WTC11 (cell line): ENCODE measurements at regions not wholly inside any gene's neighbourhood (a gene's known extent, or its start where the extent isn't known, plus 50 kb on each side); places are given as distances from the start of the nearest gene placed in this dataset.

Experiments used
- ATAC-seq: fragments of 200-7000 bp; cut with Tn5 transposase; 2 replicates; pipeline ENCODE4 v1.10.0; 2021; ENCODE audit warnings: mild to moderate bottlenecking, moderate library complexity
- CTCF ChIA-PET: fragments of 300-600 bp; sonication (Branson Sonifier 250); formaldehyde crosslinking; loops from one replicate; lab custom pipeline; 2021; ENCODE audit warnings: antibody characterized with exemption; lab: Charles Lee
- POLR2A ChIA-PET: fragments of 350-600 bp; sonication (Branson Sonifier 250); formaldehyde crosslinking; loops from one replicate; lab custom pipeline; 2021; ENCODE audit warnings: antibody characterized with exemption; lab: Charles Lee
- DNase-seq: peaks from one replicate; pipeline ENCODE4 v3.0.0; 2021; ENCODE audit warnings: low spot score
- H3K27ac Mint-ChIP-seq: 2 replicates; pipeline ENCODE4 v1.8.0; 2021; ENCODE audit warnings: mixed read lengths
- H3K27me3 Mint-ChIP-seq: 2 replicates; pipeline ENCODE4 v1.8.0; 2021; ENCODE audit warnings: low read depth, mild to moderate bottlenecking, moderate library complexity, mixed read lengths
- H3K36me3 Mint-ChIP-seq: 2 replicates; pipeline ENCODE4 v1.8.0; 2021; ENCODE audit warnings: mixed read lengths
- H3K4me1 Mint-ChIP-seq: 2 replicates; pipeline ENCODE4 v1.8.0; 2022; ENCODE audit warnings: mixed read lengths
- H3K4me3 Mint-ChIP-seq: 2 replicates; pipeline ENCODE4 v1.8.0; 2021; ENCODE audit warnings: mild to moderate bottlenecking, moderate library complexity, mixed read lengths
- H3K9me3 Mint-ChIP-seq: 2 replicates; pipeline ENCODE4 v1.8.0; 2021; ENCODE audit warnings: mixed read lengths
- AR ChIP-seq: fragments of 250-450 bp; sonication (Bioruptor Pico); IDR thresholded peaks from 2 replicates; pipeline ENCODE4 v1.9.0; 2021; ENCODE audit warnings: mild to moderate bottlenecking
- ATF3 ChIP-seq: sonication (generic); formaldehyde crosslinking; conservative IDR thresholded peaks from 2 replicates; pipeline ENCODE4 v1.8.1; 2022; ENCODE audit warnings: mild to moderate bottlenecking, missing genetic modification reagents
- CTCF ChIP-seq: fragments of 200-600 bp; IDR thresholded peaks from 2 replicates; pipeline ENCODE4 v1.8.0; 2022; ENCODE audit warnings: antibody characterized with exemption
- EMX1 ChIP-seq: fragments of 250-450 bp; sonication (Bioruptor Pico); IDR thresholded peaks from 2 replicates; pipeline ENCODE4 v1.8.0; 2021; ENCODE audit warnings: mild to moderate bottlenecking
- GRHL2 ChIP-seq: fragments of 250-450 bp; sonication (Bioruptor Pico); IDR thresholded peaks from 2 replicates; pipeline ENCODE4 v1.8.0; 2022; ENCODE audit warnings: mild to moderate bottlenecking, moderate library complexity; ENCODE audit not compliant: insufficient replicate concordance, severe bottlenecking
- JAZF1 ChIP-seq: fragments of 250-450 bp; sonication (Bioruptor Pico); IDR thresholded peaks from 2 replicates; pipeline ENCODE4 v1.9.0; 2021; ENCODE audit warnings: moderate library complexity, mild to moderate bottlenecking, inconsistent platforms
- MXD4 ChIP-seq: fragments of 250-450 bp; sonication (Bioruptor Pico); IDR thresholded peaks from 2 replicates; pipeline ENCODE4 v1.8.0; 2021; ENCODE audit warnings: mild to moderate bottlenecking, moderate library complexity, borderline replicate concordance
- NFATC4 ChIP-seq: fragments of 250-450 bp; sonication (Bioruptor Pico); IDR thresholded peaks from 2 replicates; pipeline ENCODE4 v1.9.0; 2021; ENCODE audit warnings: mild to moderate bottlenecking
- NFYB ChIP-seq: sonication (generic); formaldehyde crosslinking; conservative IDR thresholded peaks from 2 replicates; pipeline ENCODE4 v1.8.0; 2022; ENCODE audit warnings: low read depth, missing genetic modification reagents
- NR3C1 ChIP-seq: sonication (generic); formaldehyde crosslinking; conservative IDR thresholded peaks from 2 replicates; pipeline ENCODE4 v1.8.1; 2023; ENCODE audit warnings: low read depth, mild to moderate bottlenecking, missing genetic modification reagents
- SOX15 ChIP-seq: fragments of 250-450 bp; sonication (Bioruptor Pico); IDR thresholded peaks from 2 replicates; pipeline ENCODE4 v1.9.0; 2021; ENCODE audit warnings: mild to moderate bottlenecking
- STAT6 ChIP-seq: sonication (generic); formaldehyde crosslinking; conservative IDR thresholded peaks from 2 replicates; pipeline ENCODE4 v1.8.1; 2023; ENCODE audit warnings: mild to moderate bottlenecking, low read depth, missing genetic modification reagents, moderate library complexity
- TCF7 ChIP-seq: sonication (generic); formaldehyde crosslinking; IDR thresholded peaks from 2 replicates; pipeline ENCODE4 v1.8.0; 2022; ENCODE audit warnings: mild to moderate bottlenecking, low read depth, missing genetic modification reagents, moderate library complexity
- TEAD1 ChIP-seq: sonication (generic); formaldehyde crosslinking; IDR thresholded peaks from 2 replicates; pipeline ENCODE4 v1.8.0; 2022; ENCODE audit warnings: mild to moderate bottlenecking, missing genetic modification reagents
- ZMAT4 ChIP-seq: fragments of 250-450 bp; sonication (Bioruptor Pico); IDR thresholded peaks from 2 replicates; pipeline ENCODE4 v1.9.0; 2021; ENCODE audit warnings: mild to moderate bottlenecking
- ZNF219 ChIP-seq: sonication (generic); formaldehyde crosslinking; IDR thresholded peaks from 2 replicates; pipeline ENCODE4 v1.8.0; 2023; ENCODE audit warnings: missing genetic modification reagents, mild to moderate bottlenecking, borderline replicate concordance
- ZNF317 ChIP-seq: sonication (generic); formaldehyde crosslinking; IDR thresholded peaks from 2 replicates; pipeline ENCODE4 v1.8.1; 2023; ENCODE audit warnings: low read depth, mild to moderate bottlenecking, moderate library complexity, missing genetic modification reagents, borderline replicate concordance
- ZNF416 ChIP-seq: fragments of 250-450 bp; sonication (Bioruptor Pico); IDR thresholded peaks from 2 replicates; pipeline ENCODE4 v1.9.0; 2021; ENCODE audit warnings: mild to moderate bottlenecking, inconsistent platforms
- ZNF512 ChIP-seq: sonication (generic); formaldehyde crosslinking; IDR thresholded peaks from 2 replicates; pipeline ENCODE4 v1.8.1; 2022; ENCODE audit warnings: missing genetic modification reagents, borderline replicate concordance
- ZNF532 ChIP-seq: fragments of 250-450 bp; sonication (Bioruptor Pico); IDR thresholded peaks from 2 replicates; pipeline ENCODE4 v1.9.0; 2021; ENCODE audit warnings: mild to moderate bottlenecking, borderline replicate concordance
- ZSCAN18 ChIP-seq: fragments of 250-450 bp; sonication (Bioruptor Pico); IDR thresholded peaks from 2 replicates; pipeline ENCODE4 v2.1.2; 2022; ENCODE audit warnings: mild to moderate bottlenecking, moderate library complexity

- TF ChIP-seq SOX15 (CRISPR knock-in tag): no peak
- no peak for TF ChIP-seq ZNF317 (CRISPR knock-in tag)
- TF ChIP-seq AR (CRISPR knock-in tag): no peak
- no peak for TF ChIP-seq TEAD1 (CRISPR knock-in tag)
- TF ChIP-seq MXD4 (CRISPR knock-in tag): no peak
- TF ChIP-seq NR3C1 (CRISPR knock-in tag): no peak
- TF ChIP-seq ZMAT4: no peak
Measured at GRCh38 chr10:20981419-20981953, 84.4 kb upstream of the NEBL start (continued).

- H3K4me3 Mint-ChIP-seq: no peak overlapping the region
- CTCF ChIA-PET: no interaction called here
- no peak for ATAC-seq
- TF ChIP-seq ATF3 (CRISPR knock-in tag) (no peak), NFATC4 (CRISPR knock-in tag) (no peak), EMX1 (CRISPR knock-in tag) (no peak), GRHL2 (CRISPR knock-in tag) (no peak), JAZF1 (CRISPR knock-in tag) (no peak), CTCF (no peak), ZNF532 (no peak), ZNF512 (CRISPR knock-in tag) (no peak), ZSCAN18 (CRISPR knock-in tag) (no peak), STAT6 (CRISPR knock-in tag) (no peak), ZNF219 (CRISPR knock-in tag) (no peak), NFYB (CRISPR knock-in tag) (no peak), ZNF416 (CRISPR knock-in tag) (no peak), TCF7 (no peak)
Measured at GRCh38 chr10:20978617-20979016, 81.5 kb upstream of the NEBL start.

More at GRCh38 chr10:20978617-20979016, 81.5 kb upstream of the NEBL start:
- POLR2A ChIA-PET: interaction anchor here (0.5 kb wide), 1 partner anchor 965 kb away, joined by 5 read pairs; no protein-coding TSS in a partner anchor
- Mint-ChIP-seq H3K27ac (no peak overlapping the region), H3K27me3 (no peaks in the 10 kb centered on the region), H3K9me3 (peaks cover 12% of the 10 kb centered on the region), H3K4me1 (0 out of 2 replicates have a peak, but pooled peaks cover 3% of the 10 kb centered on the region), H3K36me3 (no peaks in the 10 kb centered on the region)
- no peak for DNase-seq
